Fibroblast of lung (primary cell): ENCODE measurements at regions not wholly inside any gene's neighbourhood (a gene's known extent, or its start where the extent isn't known, plus 50 kb on each side); places are given as distances from the start of the nearest gene placed in this dataset.

Experiments
- CTCF ChIP-seq, 2 donors: IDR thresholded peaks in 1 of 2; conservative IDR thresholded peaks in 1 of 2; 1 replicate in 1 of 2; 2 replicates in 1 of 2; pipeline ENCODE4 v1.5.1; 2011 to 2012; ENCODE audit warnings: low read length in 2 of 2, control low read depth in 1 of 2, inconsistent platforms in 1 of 2, low read depth in 1 of 2, mild to moderate bottlenecking in 1 of 2
- EZH2 ChIP-seq: IDR thresholded peaks from 2 replicates; pipeline ENCODE4 v1.5.1; 2012; ENCODE audit warnings: low read length, control low read depth, mild to moderate bottlenecking; ENCODE audit errors: missing control alignments

GRCh38 chr1:223022641-223023473, 120.2 kb downstream of the TLR5 start:
- TF ChIP-seq CTCF (conservative IDR thresholded peaks at IDR 0.05 in 1 of 2, IDR thresholded peaks at IDR 0.05 in 1 of 2; ENCODE audit: low read depth in 1 of 2, low read length in 2 of 2), result no peak
- no peak for TF ChIP-seq EZH2
